ENCODE measurements at regions not wholly inside any gene's neighbourhood (a gene's known extent, or its start where the extent isn't known, plus 50 kb on each side); places are given as distances from the start of the nearest gene placed in this dataset.
"Not testable (repeated sequence)": the region's sequence is repeated elsewhere in the genome, so short reads cannot be mapped to it uniquely, and the experiment has no call there.

DNA sequence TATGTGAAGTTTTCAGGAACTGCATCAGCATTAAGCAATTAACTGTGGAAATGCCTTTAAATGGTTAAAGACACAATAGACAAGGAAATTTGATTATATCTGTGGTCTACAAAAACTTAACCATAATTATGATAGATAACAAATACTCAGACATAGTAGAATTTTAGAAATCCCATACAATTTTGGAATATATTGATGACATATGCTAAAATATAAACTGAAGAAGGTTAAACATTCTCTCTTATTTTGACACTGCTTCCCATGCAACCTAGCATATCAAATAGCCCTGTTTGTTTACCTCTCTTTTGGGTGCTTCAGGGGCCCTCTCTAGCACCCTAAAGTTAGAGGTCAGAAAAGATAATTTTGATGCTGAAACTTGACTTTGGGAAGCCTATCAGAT lies 1274.8 kb upstream of the SLC39A10 start:
- Mint-ChIP-seq H3K4me1 (ENCODE audit: unreplicated experiment) (no peaks in the 10 kb centered on the region), H3K36me3 (ENCODE audit: unreplicated experiment) (no peaks in the 10 kb centered on the region), H3K9me3 (ENCODE audit: unreplicated experiment) (peaks cover 10% of the 10 kb centered on the region), H3K27me3 (ENCODE audit: unreplicated experiment) (no peaks in the 10 kb centered on the region), H3K4me3 (ENCODE audit: unreplicated experiment) (no peak overlapping the region), H3K27ac (ENCODE audit: unreplicated experiment) (no peak overlapping the region)
- TF ChIP-seq, protein P1, sequence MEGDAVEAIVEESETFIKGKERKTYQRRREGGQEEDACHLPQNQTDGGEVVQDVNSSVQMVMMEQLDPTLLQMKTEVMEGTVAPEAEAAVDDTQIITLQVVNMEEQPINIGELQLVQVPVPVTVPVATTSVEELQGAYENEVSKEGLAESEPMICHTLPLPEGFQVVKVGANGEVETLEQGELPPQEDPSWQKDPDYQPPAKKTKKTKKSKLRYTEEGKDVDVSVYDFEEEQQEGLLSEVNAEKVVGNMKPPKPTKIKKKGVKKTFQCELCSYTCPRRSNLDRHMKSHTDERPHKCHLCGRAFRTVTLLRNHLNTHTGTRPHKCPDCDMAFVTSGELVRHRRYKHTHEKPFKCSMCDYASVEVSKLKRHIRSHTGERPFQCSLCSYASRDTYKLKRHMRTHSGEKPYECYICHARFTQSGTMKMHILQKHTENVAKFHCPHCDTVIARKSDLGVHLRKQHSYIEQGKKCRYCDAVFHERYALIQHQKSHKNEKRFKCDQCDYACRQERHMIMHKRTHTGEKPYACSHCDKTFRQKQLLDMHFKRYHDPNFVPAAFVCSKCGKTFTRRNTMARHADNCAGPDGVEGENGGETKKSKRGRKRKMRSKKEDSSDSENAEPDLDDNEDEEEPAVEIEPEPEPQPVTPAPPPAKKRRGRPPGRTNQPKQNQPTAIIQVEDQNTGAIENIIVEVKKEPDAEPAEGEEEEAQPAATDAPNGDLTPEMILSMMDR (IDR thresholded peaks at IDR 0.05), result no peak
- no peak for DNase-seq (ENCODE audit: extremely low spot score, unreplicated experiment)

DNA sequence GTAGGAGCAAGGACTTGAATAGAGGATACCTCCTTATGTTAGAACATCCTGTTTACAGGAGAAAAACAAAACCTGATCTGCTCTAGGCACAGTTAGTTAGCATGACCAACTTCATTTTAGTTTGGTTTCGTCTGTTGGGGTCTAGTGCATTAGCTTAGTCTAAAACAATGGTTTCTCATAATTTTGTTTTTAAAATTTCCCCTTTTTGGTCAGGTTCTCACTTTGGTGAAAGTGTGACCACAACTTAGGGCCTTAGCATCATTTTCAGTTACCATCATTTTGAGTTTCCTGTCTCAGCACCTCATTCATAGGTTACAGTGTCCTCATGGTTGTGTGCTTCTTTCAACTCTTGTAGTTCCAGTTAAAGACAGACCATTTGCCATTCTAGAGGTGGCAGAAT lies 1277.0 kb upstream of the SLC39A10 start:
- peaks cover 10% of the 10 kb centered on the region for H3K9me3 Mint-ChIP-seq (ENCODE audit: unreplicated experiment)
- H3K36me3 Mint-ChIP-seq (ENCODE audit: unreplicated experiment), result no peaks in the 10 kb centered on the region
- no peak for DNase-seq (ENCODE audit: extremely low spot score, unreplicated experiment)
- TF ChIP-seq, protein P1 (IDR thresholded peaks at IDR 0.05), result no peak
- H3K27ac Mint-ChIP-seq (ENCODE audit: unreplicated experiment), result no peak overlapping the region
- H3K27me3 Mint-ChIP-seq (ENCODE audit: unreplicated experiment), result no peaks in the 10 kb centered on the region
- H3K4me1 Mint-ChIP-seq (ENCODE audit: unreplicated experiment), result no peaks in the 10 kb centered on the region
- no peak overlapping the region for H3K4me3 Mint-ChIP-seq (ENCODE audit: unreplicated experiment)

DNA sequence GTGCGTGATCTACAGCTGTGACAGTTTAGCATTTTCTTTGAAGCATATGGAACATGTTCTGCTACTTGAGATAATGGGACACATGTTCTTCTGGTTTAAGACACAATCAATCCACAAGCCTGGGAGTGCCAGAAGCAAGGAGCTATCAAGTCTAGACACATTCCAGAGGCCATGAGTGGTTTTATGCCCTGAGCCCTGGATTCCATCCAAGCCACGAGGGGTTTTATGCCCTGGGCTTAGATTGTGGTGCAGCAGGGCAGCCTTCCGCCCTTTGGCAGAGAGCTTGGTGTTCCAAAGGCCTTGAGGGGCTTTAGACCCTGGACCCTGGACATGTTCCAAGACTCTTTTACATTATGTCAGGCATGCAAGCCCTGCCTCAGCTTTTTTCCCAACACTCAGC lies 1289.6 kb upstream of the SLC39A10 start:
- peaks cover 13% of the 10 kb centered on the region for H3K9me3 Mint-ChIP-seq (ENCODE audit: unreplicated experiment)
- not testable (repeated sequence) for H3K4me1 Mint-ChIP-seq (ENCODE audit: unreplicated experiment); H3K4me3 Mint-ChIP-seq (ENCODE audit: unreplicated experiment); DNase-seq (ENCODE audit: extremely low spot score, unreplicated experiment); H3K27ac Mint-ChIP-seq (ENCODE audit: unreplicated experiment); H3K36me3 Mint-ChIP-seq (ENCODE audit: unreplicated experiment); H3K27me3 Mint-ChIP-seq (ENCODE audit: unreplicated experiment)

DNA sequence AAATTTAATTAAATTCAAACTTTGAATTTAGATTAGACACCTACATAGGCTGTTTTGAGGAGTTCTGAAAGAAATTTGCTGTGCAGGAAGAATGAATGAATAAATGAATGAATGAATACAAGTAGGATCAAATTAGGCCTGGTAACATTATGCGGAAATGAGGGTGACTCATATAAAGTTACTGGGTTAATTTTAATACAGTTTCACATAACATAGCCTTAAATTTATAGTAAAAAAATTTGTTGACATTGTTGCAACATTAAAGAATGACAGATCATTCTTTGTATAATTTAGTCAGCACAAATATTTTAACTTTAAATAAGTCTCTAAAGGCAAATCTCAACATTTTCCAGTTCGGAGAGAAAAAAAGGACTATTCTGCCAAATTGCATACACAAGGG lies 1293.1 kb upstream of the SLC39A10 start:
- no peak for DNase-seq (ENCODE audit: extremely low spot score, unreplicated experiment)
- H3K4me1 Mint-ChIP-seq (ENCODE audit: unreplicated experiment), result no peaks in the 10 kb centered on the region
- H3K9me3 Mint-ChIP-seq (ENCODE audit: unreplicated experiment), result peaks cover 13% of the 10 kb centered on the region
- no peak overlapping the region for H3K4me3 Mint-ChIP-seq (ENCODE audit: unreplicated experiment)
- TF ChIP-seq, protein P1 (IDR thresholded peaks at IDR 0.05), result no peak
- no peak overlapping the region for H3K27ac Mint-ChIP-seq (ENCODE audit: unreplicated experiment)
- H3K36me3 Mint-ChIP-seq (ENCODE audit: unreplicated experiment), result no peaks in the 10 kb centered on the region
- peaks cover 1% of the 10 kb centered on the region for H3K27me3 Mint-ChIP-seq (ENCODE audit: unreplicated experiment)

DNA sequence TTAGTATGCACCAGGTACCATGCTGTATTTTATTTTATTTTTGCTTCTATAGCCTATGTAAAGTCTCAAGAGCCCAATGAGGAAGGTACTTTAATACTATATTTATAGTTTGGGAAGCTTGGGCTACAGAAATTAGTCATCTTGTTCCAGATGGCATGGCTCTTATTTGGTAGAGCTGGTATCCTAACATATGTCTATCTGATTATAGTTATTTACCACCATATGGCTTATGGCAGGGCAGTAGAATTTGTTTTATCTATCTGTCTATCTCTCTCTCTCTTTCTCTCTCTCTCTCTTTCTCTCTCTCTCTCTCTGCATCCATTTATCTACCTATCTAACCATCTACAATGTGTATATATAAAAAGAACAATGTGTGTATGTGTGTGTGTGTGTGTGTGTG lies 1293.7 kb upstream of the SLC39A10 start:
- TF ChIP-seq, protein P1 (IDR thresholded peaks at IDR 0.05), result no peak
- Mint-ChIP-seq H3K27ac (ENCODE audit: unreplicated experiment) (no peak overlapping the region), H3K36me3 (ENCODE audit: unreplicated experiment) (no peaks in the 10 kb centered on the region), H3K9me3 (ENCODE audit: unreplicated experiment) (peaks cover 13% of the 10 kb centered on the region), H3K4me3 (ENCODE audit: unreplicated experiment) (no peak overlapping the region), H3K4me1 (ENCODE audit: unreplicated experiment) (no peaks in the 10 kb centered on the region), H3K27me3 (ENCODE audit: unreplicated experiment) (peaks cover 5% of the 10 kb centered on the region)
- DNase-seq (ENCODE audit: extremely low spot score, unreplicated experiment), result no peak

DNA sequence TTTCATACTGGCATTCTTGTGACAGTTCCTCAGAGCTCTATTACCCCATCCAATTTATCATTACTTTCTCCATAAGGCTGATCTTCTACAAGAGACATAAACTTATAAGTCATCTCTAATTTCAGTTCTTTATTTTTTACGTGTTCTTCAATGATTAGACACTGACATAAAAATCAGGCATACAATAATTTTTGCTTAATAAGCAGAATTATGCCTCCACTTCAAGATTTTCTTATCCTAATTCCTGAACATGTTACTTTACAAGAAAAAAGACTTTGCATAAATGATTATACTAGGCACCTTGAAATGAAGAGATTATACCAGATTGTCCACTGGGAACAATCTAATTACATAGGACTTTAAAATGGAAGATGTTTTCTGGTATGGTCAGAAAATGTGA lies 1304.5 kb upstream of the SLC39A10 start:
- no peaks in the 10 kb centered on the region for H3K4me1 Mint-ChIP-seq (ENCODE audit: unreplicated experiment)
- H3K9me3 Mint-ChIP-seq (ENCODE audit: unreplicated experiment), result peaks cover 21% of the 10 kb centered on the region
- no peaks in the 10 kb centered on the region for H3K27me3 Mint-ChIP-seq (ENCODE audit: unreplicated experiment)
- H3K27ac Mint-ChIP-seq (ENCODE audit: unreplicated experiment), result no peak overlapping the region
- H3K4me3 Mint-ChIP-seq (ENCODE audit: unreplicated experiment), result no peak overlapping the region
- no peak for DNase-seq (ENCODE audit: extremely low spot score, unreplicated experiment)
- H3K36me3 Mint-ChIP-seq (ENCODE audit: unreplicated experiment), result no peaks in the 10 kb centered on the region
- TF ChIP-seq, protein P1 (IDR thresholded peaks at IDR 0.05), result no peak

Measured in osteocyte (in vitro differentiated cells).